PC-3 (cell line): ENCODE measurements at regions not wholly inside any gene's neighbourhood (a gene's known extent, or its start where the extent isn't known, plus 50 kb on each side); places are given as distances from the start of the nearest gene placed in this dataset.

ENCODE experiments used
- CTCF ChIP-seq: fragments of 300-600 bp; sonication (generic); conservative IDR thresholded peaks from 2 replicates; pipeline ENCODE4 v1.5.1; 2017; ENCODE audit warnings: antibody characterized with exemption, low read depth, mild to moderate bottlenecking, low read length
- EZH2 ChIP-seq: fragments of 300-600 bp; sonication (generic); IDR thresholded peaks from one replicate; pipeline ENCODE4 v1.6.1; 2017; ENCODE audit warnings: antibody characterized with exemption, mild to moderate bottlenecking, low read length; ENCODE audit not compliant: unreplicated experiment

GRCh38 chr5:30098940-30099339 lies 1094.5 kb upstream of the CDH6 start:
- TF ChIP-seq CTCF (no peak), EZH2 (no peak)
